ENCODE measurements at regions not wholly inside any gene's neighbourhood (a gene's known extent, or its start where the extent isn't known, plus 50 kb on each side); places are given as distances from the start of the nearest gene placed in this dataset.
A peak's percentile ranks its signal among the peaks of the same experiment; 100 is the strongest.

DNA sequence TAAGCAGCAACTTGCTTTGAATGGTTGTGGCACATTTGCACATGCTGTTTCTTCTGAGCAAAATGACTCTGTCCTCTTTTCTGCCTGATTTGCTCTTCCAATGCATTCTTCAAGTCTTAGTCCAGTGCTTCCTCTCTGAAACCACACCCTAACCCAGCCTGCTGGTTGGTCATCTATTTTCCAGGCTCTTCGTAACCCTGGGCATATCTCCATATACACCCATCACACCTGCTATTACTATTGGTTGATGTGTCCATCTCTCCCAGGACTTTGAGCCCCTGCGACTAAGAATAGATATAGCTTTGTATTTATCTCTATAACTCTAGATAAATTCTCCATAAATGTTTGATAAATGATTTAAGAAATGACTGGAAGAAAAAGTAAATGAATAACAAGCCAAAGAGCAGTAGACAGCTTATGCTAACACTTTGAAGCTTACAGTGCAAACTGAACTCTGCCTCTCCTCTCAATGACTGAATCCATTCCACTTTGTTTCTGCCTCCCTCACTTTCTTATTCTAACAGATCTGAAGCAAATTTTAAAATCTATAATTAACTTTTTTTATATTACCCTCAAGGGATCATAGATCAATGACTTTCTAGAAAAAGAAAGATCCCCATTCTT, 59.7 kb upstream of the NT5E start:
- H3K4me3 ChIP-seq (ENCODE audit: control insufficient read depth, low read depth, low read length), result no peak overlapping the region
- DNase-seq (ENCODE audit: low read depth), result peak; percentile 18
- TF ChIP-seq, protein P1, sequence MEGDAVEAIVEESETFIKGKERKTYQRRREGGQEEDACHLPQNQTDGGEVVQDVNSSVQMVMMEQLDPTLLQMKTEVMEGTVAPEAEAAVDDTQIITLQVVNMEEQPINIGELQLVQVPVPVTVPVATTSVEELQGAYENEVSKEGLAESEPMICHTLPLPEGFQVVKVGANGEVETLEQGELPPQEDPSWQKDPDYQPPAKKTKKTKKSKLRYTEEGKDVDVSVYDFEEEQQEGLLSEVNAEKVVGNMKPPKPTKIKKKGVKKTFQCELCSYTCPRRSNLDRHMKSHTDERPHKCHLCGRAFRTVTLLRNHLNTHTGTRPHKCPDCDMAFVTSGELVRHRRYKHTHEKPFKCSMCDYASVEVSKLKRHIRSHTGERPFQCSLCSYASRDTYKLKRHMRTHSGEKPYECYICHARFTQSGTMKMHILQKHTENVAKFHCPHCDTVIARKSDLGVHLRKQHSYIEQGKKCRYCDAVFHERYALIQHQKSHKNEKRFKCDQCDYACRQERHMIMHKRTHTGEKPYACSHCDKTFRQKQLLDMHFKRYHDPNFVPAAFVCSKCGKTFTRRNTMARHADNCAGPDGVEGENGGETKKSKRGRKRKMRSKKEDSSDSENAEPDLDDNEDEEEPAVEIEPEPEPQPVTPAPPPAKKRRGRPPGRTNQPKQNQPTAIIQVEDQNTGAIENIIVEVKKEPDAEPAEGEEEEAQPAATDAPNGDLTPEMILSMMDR (conservative IDR thresholded peaks at IDR 0.05; ENCODE audit: control insufficient read depth, insufficient read depth, low read depth, low read length), result no peak

DNA sequence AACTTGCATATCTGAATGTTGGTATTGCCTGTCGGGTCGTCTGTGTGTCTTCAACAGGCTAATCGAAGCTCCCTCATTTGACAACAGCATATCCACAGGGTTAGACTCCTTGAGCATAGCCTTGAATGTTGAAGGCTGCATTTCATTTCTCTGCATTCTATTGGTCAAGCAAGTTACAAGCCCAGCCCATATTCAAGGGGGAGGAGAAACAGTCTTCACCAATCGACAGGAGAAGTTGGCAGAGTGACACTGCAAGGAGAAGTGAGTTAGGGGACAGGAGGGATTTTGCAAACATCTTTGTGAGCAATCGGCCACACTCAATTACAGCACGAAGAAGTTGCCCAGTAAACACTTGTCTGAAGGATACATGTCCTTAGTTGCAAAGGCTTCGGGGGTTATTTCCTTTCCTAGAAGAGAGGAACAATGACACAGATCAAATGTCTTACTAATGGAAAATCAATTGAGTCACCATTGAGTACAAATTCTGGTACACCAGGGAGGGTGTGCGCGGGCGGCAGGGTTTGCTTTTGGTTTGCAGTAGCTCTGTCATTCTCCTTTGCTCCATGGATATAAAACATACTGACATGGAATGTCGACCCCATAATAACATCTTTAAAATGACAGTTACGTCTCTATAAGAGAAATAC, 60.6 kb upstream of the NT5E start:
- TF ChIP-seq, protein P1 (conservative IDR thresholded peaks at IDR 0.05; ENCODE audit: control insufficient read depth, insufficient read depth, low read depth, low read length), result no peak
- no peak for DNase-seq (ENCODE audit: low read depth)
- no peak overlapping the region for H3K4me3 ChIP-seq (ENCODE audit: control insufficient read depth, low read depth, low read length)

DNA sequence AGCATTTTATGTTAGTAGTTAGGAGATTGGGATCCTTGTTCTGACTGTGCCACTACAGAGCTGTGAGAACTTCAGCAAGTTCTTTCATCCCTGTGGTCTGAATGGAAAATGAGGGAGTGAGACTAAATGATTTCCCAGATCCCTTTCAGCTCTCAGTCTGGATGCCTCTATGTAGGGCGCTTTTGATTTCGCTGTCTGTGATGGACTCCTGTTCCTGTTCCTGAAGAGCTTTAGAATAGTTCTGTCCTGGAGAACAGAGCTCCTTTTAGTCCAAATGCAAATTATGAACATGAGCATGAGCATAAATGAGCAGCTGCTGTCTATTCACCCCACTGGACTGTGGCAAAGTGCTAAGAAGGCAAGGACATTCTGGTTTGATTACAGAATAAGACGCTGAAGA, 61.4 kb upstream of the NT5E start:
- H3K4me3 ChIP-seq (ENCODE audit: control insufficient read depth, low read depth, low read length), result no peak overlapping the region
- DNase-seq (ENCODE audit: low read depth), result no peak
- TF ChIP-seq, protein P1 (conservative IDR thresholded peaks at IDR 0.05; ENCODE audit: control insufficient read depth, insufficient read depth, low read depth, low read length), result no peak

DNA sequence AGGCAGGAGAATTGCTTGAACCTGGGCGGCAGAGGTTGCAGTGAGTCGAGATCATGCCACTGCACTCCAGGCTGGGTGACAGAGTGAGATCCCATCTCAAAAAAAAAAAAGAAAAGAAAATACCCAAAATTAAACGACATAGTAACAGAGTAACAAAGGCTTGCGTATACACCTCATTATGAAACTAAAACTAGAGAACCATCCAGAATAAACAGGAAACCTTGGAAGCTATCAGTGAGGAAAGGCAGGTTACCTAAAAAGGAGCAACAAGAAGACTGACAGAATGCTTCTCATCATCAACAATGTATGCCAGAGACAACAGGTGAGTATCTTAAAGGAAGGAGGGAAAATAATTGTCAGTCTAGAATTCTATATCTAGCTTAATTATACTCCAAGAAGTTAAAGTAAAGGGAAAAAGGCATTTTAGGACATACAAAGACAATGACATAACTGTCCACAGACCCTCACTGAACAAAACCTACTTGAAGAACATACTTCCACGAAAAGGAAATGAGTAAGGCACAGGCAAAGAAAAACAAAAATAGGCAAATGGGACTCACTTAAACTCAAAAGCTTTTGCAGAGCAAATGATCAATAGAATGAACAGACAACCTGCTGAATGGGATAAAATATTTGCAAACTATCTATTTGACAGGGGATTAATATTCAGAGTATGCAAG, 64.1 kb upstream of the NT5E start:
- DNase-seq (ENCODE audit: low read depth), result no peak
- TF ChIP-seq, protein P1 (conservative IDR thresholded peaks at IDR 0.05; ENCODE audit: control insufficient read depth, insufficient read depth, low read depth, low read length), result no peak
- no peak overlapping the region for H3K4me3 ChIP-seq (ENCODE audit: control insufficient read depth, low read depth, low read length)

DNA sequence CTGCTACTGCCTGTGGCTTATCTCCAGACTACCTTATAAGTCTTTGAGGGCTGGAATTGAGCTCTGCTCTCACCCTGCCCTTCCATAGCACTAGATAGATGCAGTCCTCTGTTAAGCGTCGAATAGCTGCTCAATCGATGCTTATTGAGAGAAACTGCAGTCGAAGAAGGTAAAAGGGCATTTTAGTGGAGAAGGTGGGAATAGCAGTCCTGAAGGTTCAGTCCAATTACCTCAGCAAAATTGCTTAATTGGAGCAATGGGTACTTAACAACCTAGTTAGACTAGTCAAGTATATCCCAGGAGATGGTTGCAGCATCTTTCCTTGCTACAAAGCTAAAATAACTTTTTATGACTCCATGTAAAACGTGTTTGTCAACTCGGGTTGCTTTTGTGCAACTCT, 66.8 kb upstream of the NT5E start:
- DNase-seq (ENCODE audit: low read depth), result no peak
- no peak overlapping the region for H3K4me3 ChIP-seq (ENCODE audit: control insufficient read depth, low read depth, low read length)

DNA sequence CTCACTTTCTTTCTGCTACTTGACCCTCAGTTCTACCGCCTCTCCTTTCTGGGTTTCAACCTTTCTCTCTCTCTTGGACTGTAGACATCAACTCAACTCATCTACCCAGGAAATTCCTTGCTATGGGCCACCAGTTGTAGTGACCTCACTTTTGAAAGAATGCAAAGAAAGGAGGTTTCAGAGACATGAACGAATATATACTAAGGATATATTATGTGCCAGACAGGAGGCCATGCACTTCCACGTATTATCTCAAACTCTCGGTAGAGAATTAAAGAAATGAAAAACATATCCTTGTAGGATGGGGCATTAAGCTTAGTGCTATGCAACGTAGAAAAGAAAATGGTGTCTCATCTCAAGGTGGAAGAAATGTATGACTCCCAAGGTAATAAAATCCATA, 67.3 kb upstream of the NT5E start:
- TF ChIP-seq, protein P1 (conservative IDR thresholded peaks at IDR 0.05; ENCODE audit: control insufficient read depth, insufficient read depth, low read depth, low read length), result no peak
- no peak overlapping the region for H3K4me3 ChIP-seq (ENCODE audit: control insufficient read depth, low read depth, low read length)
- no peak for DNase-seq (ENCODE audit: low read depth)

More for the DNA sequence above, 66.8 kb upstream of the NT5E start:
- TF ChIP-seq, protein P1 (conservative IDR thresholded peaks at IDR 0.05; ENCODE audit: control insufficient read depth, insufficient read depth, low read depth, low read length), result no peak

All from fibroblast of mammary gland (primary cell).